AG04449 (cell line): ENCODE measurements at regions not wholly inside any gene's neighbourhood (a gene's known extent, or its start where the extent isn't known, plus 50 kb on each side); places are given as distances from the start of the nearest gene placed in this dataset.

Experiments used
- CTCF ChIA-PET: fragments of 350-600 bp; formaldehyde crosslinking; extraction: SDS; loops from one replicate; lab custom pipeline; 2021; ENCODE audit warnings: antibody characterized with exemption; lab: Yijun Ruan, JAX
- POLR2A ChIA-PET: fragments of 400-600, 350-600 bp; formaldehyde crosslinking; extraction: SDS; loops from one replicate; lab custom pipeline; 2020; ENCODE audit warnings: antibody characterized with exemption, inconsistent platforms; lab: Yijun Ruan, JAX
- DNase-seq: peaks from one replicate; pipeline ENCODE4 v3.0.0-alpha.2; 2010; ENCODE audit warnings: low read depth, low spot score
- H3K4me3 ChIP-seq: 2 replicates; pipeline ENCODE4 v1.5.1; 2011; ENCODE audit warnings: low read depth, mild to moderate bottlenecking, control low read depth, low read length
- CTCF ChIP-seq: IDR thresholded peaks from one replicate; pipeline ENCODE4 v1.5.1; 2011; ENCODE audit warnings: mild to moderate bottlenecking, moderate library complexity, low read length, control low read depth, inconsistent platforms; ENCODE audit not compliant: insufficient read depth; ENCODE audit errors: missing control alignments

- no peak overlapping the region for H3K4me3 ChIP-seq
- TF ChIP-seq CTCF = no peak
- no peak for DNase-seq
- ChIA-PET CTCF (no interaction called here), POLR2A (no interaction called here)
These were observed 100.3 kb upstream of the CHODL start for GRCh38 chr21:18144339-18144738.

GRCh38 chr21:18142655-18143054 is 102.0 kb upstream of the CHODL start:
- CTCF ChIA-PET = no interaction called here
- no peak for DNase-seq
- TF ChIP-seq CTCF = no peak
- POLR2A ChIA-PET = no interaction called here
- H3K4me3 ChIP-seq = no peak overlapping the region

- no peak for TF ChIP-seq CTCF
- no peak overlapping the region for H3K4me3 ChIP-seq
- ChIA-PET CTCF (no interaction called here), POLR2A (no interaction called here)
- DNase-seq = no peak
These were observed 106.1 kb upstream of the CHODL start for GRCh38 chr21:18138507-18138906.

GRCh38 chr21:18129526-18129925 is 115.1 kb upstream of the CHODL start:
- POLR2A ChIA-PET = no interaction called here
- CTCF ChIA-PET = no interaction called here
- no peak for TF ChIP-seq CTCF
- DNase-seq = no peak
- no peak overlapping the region for H3K4me3 ChIP-seq

- DNase-seq = no peak
- POLR2A ChIA-PET = no interaction called here
- CTCF ChIA-PET = no interaction called here
- no peak overlapping the region for H3K4me3 ChIP-seq
- TF ChIP-seq CTCF = no peak
These were observed 126.1 kb upstream of the CHODL start for GRCh38 chr21:18118566-18118965.

GRCh38 chr21:18117176-18117575 is 127.5 kb upstream of the CHODL start:
- no peak overlapping the region for H3K4me3 ChIP-seq
- ChIA-PET POLR2A (no interaction called here), CTCF (no interaction called here)
- no peak for TF ChIP-seq CTCF
- no peak for DNase-seq
